Esophagus muscularis mucosa (tissue), 4 donors: ENCODE measurements at regions not wholly inside any gene's neighbourhood (a gene's known extent, or its start where the extent isn't known, plus 50 kb on each side); places are given as distances from the start of the nearest gene placed in this dataset.
"Not testable (repeated sequence)": the region's sequence is repeated elsewhere in the genome, so short reads cannot be mapped to it uniquely, and the experiment has no call there.

Experiments
- DNase-seq: peaks from one replicate; pipeline ENCODE4 v3.0.0-alpha.2; 2017; ENCODE audit errors: extremely low spot score
- H3K27ac ChIP-seq, 4 donors: fragments of 200-600 bp; sonication (generic); replicated peaks in 1 of 4; 1 replicate in 3 of 4; 2 replicates in 1 of 4; pipeline ENCODE4 v1.5.1; 2016 to 2019; ENCODE audit warnings: mild to moderate bottlenecking in 1 of 4
- H3K27me3 ChIP-seq, 4 donors: fragments of 200-600 bp; sonication (generic); one replicate each; pipeline versions ENCODE4 v1.5.1 to v1.6.0; 2016 to 2019
- H3K36me3 ChIP-seq, 4 donors: fragments of 200-600 bp; sonication (generic); one replicate each; pipeline ENCODE4 v1.5.1; 2016 to 2019
- H3K4me1 ChIP-seq, 4 donors: fragments of 200-600 bp; sonication (generic); one replicate each; pipeline ENCODE4 v1.5.1; 2016 to 2019
- H3K4me3 ChIP-seq, 4 donors: fragments of 200-600 bp; sonication (generic); 1 replicate in 2 of 4; 2 replicates in 2 of 4; pipeline ENCODE4 v1.5.1; 2016 to 2019; ENCODE audit warnings: mild to moderate bottlenecking in 4 of 4, moderate library complexity in 1 of 4
- H3K9me3 ChIP-seq, 4 donors: fragments of 200-600 bp; sonication (generic); 1 replicate in 3 of 4; 2 replicates in 1 of 4; pipeline ENCODE4 v1.5.1; 2016 to 2019
- WGBS: methylation state at CpG from one replicate; pipeline ENCODE4 v1.1.5; 2018; 5-methylcytosine and 5-hydroxymethylcytosine counted together
- intact Hi-C: fragments of 100-400 bp; cut with DNase I; formaldehyde crosslinking; loops from one replicate; pipeline ENCODE4 v1.15.1; 2023

GRCh38 chr22:21150863-21151262 is 105.1 kb downstream of the LRRC74B start:
- H3K4me3 ChIP-seq, DNase-seq, H3K9me3 ChIP-seq, H3K4me1 ChIP-seq, H3K36me3 ChIP-seq, intact Hi-C loops, H3K27ac ChIP-seq, H3K27me3 ChIP-seq: not testable (repeated sequence)
- 36% methylated on average over 7 of the region's 8 CpGs for WGBS

GRCh38 chr22:21187841-21188240 is 142.1 kb downstream of the LRRC74B start:
- DNase-seq, H3K4me3 ChIP-seq, H3K27ac ChIP-seq, H3K27me3 ChIP-seq, H3K9me3 ChIP-seq, H3K36me3 ChIP-seq, H3K4me1 ChIP-seq, intact Hi-C loops: not testable (repeated sequence)
- WGBS = no CpG with 5 or more reads among the region's 2 CpGs

- DNase-seq = peak; percentile 0
- H3K4me1 ChIP-seq, H3K27me3 ChIP-seq, H3K27ac ChIP-seq, H3K9me3 ChIP-seq, H3K36me3 ChIP-seq, H3K4me3 ChIP-seq, intact Hi-C loops: not testable (repeated sequence)
- no CpG with 5 or more reads among the region's 6 CpGs for WGBS
Observed at GRCh38 chr22:21212054-21212453, 166.3 kb downstream of the LRRC74B start.

GRCh38 chr22:21215973-21216731 is 167.4 kb upstream of the RIMBP3B start:
- H3K4me1 ChIP-seq, H3K27me3 ChIP-seq, H3K4me3 ChIP-seq, H3K9me3 ChIP-seq, H3K36me3 ChIP-seq, H3K27ac ChIP-seq, intact Hi-C loops: not testable (repeated sequence)
- DNase-seq = peak; percentile 7
- 83% methylated on average over 1 of the region's 24 CpGs for WGBS

- H3K27me3 ChIP-seq, H3K36me3 ChIP-seq, H3K9me3 ChIP-seq, H3K27ac ChIP-seq, intact Hi-C loops, H3K4me3 ChIP-seq, DNase-seq, H3K4me1 ChIP-seq: not testable (repeated sequence)
- 100% methylated on average over 2 of the region's 7 CpGs for WGBS
Observed at GRCh38 chr22:21224900-21225299, 158.7 kb upstream of the RIMBP3B start.

- intact Hi-C loops, H3K4me1 ChIP-seq, H3K9me3 ChIP-seq, H3K27ac ChIP-seq, H3K4me3 ChIP-seq, H3K36me3 ChIP-seq, H3K27me3 ChIP-seq: not testable (repeated sequence)
- 61% methylated on average over 3 of the region's 16 CpGs for WGBS
- DNase-seq = peak; percentile 0
Observed at GRCh38 chr22:21226901-21227693, 156.5 kb upstream of the RIMBP3B start.

- intact Hi-C loops, DNase-seq: not testable (repeated sequence)
- WGBS = 100% methylated on average over 1 of the region's 3 CpGs
Observed at GRCh38 chr22:21251435-21251834, 132.1 kb upstream of the RIMBP3B start.

GRCh38 chr22:21282646-21283045 is 100.9 kb upstream of the RIMBP3B start:
- H3K4me3 ChIP-seq, H3K4me1 ChIP-seq, H3K27ac ChIP-seq, H3K9me3 ChIP-seq, H3K27me3 ChIP-seq, H3K36me3 ChIP-seq, DNase-seq, intact Hi-C loops: not testable (repeated sequence)
- whole genome bisulfite sequencing = no CpG with 5 or more reads among the region's 10 CpGs

More at GRCh38 chr22:21251435-21251834, 132.1 kb upstream of the RIMBP3B start:
- H3K4me1 ChIP-seq, H3K27ac ChIP-seq, H3K9me3 ChIP-seq, H3K4me3 ChIP-seq, H3K27me3 ChIP-seq, H3K36me3 ChIP-seq: not testable (repeated sequence)

GRCh38 chr22:21293702-21294101 is 89.8 kb upstream of the RIMBP3B start:
- H3K27ac ChIP-seq, DNase-seq, intact Hi-C loops, H3K4me1 ChIP-seq, H3K27me3 ChIP-seq, H3K4me3 ChIP-seq, H3K9me3 ChIP-seq, H3K36me3 ChIP-seq: not testable (repeated sequence)
- no CpG with 5 or more reads among the region's 6 CpGs for WGBS

GRCh38 chr22:21327629-21328028 is 55.9 kb upstream of the RIMBP3B start:
- intact Hi-C loops, DNase-seq, H3K27ac ChIP-seq, H3K4me3 ChIP-seq, H3K36me3 ChIP-seq, H3K4me1 ChIP-seq, H3K9me3 ChIP-seq, H3K27me3 ChIP-seq: not testable (repeated sequence)
- WGBS = 98% methylated on average over 7 of the region's 7 CpGs
